NCI-H446 (cell line): ENCODE measurements at regions not wholly inside any gene's neighbourhood (a gene's known extent, or its start where the extent isn't known, plus 50 kb on each side); places are given as distances from the start of the nearest gene placed in this dataset.
"Not testable (repeated sequence)": the region's sequence is repeated elsewhere in the genome, so short reads cannot be mapped to it uniquely, and the experiment has no call there.

Experiments
- DNase-seq, 2 experiments: peaks; one replicate each; lab custom pipeline; 2025; lab: John Stamatoyannopoulos, UW

GRCh38 chr7:20466543-20467021, 135.9 kb downstream of the ITGB8 start:
- DNase-seq = no peak

GRCh38 chr7:20470082-20470481, 139.4 kb downstream of the ITGB8 start:
- DNase-seq = no peak

- DNase-seq = no peak
These were observed 140.0 kb downstream of the ITGB8 start for GRCh38 chr7:20470726-20471125.

DNA sequence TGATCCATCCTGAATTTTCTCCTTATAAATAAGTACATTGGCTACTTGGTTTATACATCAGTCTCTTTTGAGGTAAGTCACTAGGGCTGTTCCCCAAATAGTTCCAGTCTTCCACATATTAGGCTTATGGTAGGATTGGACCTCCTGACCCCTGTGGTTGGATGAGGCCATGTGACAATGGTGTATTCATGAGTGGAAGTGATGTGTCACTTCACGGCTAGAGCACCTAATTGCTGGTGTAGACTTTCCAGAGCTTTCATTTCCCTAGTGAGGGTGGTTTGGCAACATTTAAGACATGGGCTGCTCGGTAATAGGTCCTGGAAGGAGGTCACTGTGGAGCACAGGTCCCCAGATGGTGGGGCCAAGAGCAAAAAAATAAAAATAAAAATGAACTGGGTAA, 141.2 kb upstream of the ABCB5 start:
- no peak for DNase-seq

GRCh38 chr7:20475756-20476155, 139.7 kb upstream of the ABCB5 start:
- no peak for DNase-seq

- no peak for DNase-seq
These were observed 138.4 kb upstream of the ABCB5 start for GRCh38 chr7:20477067-20477466.

DNA sequence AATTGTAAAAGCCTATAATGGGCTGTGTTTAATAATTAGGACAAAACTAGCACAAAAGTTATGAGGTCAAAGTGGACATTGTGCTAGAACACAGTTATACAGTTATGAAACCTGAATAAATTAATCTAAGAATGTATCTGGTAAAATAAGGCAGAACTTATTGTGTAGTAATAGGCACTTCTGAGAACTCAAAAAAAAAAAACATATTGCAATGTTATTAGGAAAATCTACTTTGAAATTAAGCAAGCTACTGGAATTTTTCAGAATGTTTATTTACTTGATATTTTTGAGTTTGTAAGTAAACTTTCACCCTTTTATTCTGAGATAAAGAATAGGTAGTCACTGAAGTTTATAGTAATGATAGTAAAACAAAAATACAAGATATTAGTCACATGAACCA, 135.8 kb upstream of the ABCB5 start:
- no peak for DNase-seq

DNA sequence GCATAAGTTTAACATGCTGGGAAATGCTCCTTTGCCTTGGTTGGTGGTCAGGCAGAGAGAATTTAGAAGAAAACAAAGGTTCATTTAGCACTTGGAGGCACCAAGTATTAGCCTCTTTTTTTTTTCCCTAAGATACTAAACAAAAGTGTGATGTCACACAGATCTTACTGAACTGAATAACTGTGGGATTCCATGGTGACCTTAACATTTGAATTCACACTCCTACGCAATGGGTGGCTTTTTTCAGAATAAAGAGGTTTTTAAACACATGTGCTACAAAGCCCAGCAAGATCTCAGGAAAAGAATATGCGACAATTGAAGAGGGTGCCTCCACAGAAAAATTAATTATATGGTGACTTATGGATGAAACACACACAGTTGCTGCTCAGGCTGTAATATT, 133.4 kb upstream of the ABCB5 start:
- no peak for DNase-seq

GRCh38 chr7:20484356-20484755, 131.1 kb upstream of the ABCB5 start:
- DNase-seq = no peak

- no peak for DNase-seq
These were observed 126.6 kb upstream of the ABCB5 start for GRCh38 chr7:20488850-20489249.

GRCh38 chr7:20491284-20491683, 124.2 kb upstream of the ABCB5 start:
- no peak for DNase-seq

- DNase-seq = no peak
These were observed 120.9 kb upstream of the ABCB5 start for GRCh38 chr7:20494566-20494965.

GRCh38 chr7:20501473-20501872, 114.0 kb upstream of the ABCB5 start:
- DNase-seq = not testable (repeated sequence)

DNA sequence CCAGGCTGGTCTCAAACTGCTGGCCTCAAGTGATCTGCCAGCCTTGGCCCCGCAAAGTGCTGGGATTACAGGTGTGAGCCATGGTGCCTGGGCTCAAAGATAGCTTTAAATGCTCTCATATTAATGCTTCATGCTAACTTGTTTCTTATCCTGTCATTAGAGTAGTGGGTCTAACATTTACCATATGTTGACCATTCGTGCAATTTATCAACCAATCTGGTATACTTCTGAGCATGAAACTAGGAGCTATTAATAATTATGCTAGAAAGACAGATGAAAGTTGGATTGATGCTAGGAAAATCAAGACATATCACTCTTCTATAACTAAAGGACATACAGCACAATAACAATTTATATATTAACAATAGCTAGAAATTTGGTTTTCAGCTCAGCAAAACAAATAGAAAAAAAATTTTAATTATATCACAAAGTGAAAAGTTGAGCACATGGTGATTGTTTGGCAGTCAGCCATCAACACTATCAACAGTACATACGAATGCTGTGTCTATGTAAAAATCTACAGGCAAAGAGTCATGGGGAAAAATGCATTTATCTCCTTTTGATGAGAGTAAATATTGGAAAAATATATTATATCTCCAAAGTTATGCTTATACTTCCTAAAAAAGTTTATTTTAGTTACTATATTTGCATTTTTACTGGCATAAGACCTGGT, 112.1 kb upstream of the ABCB5 start:
- peak in 1 of 2 experiments; percentile 50 for DNase-seq

GRCh38 chr7:20504060-20504459, 111.4 kb upstream of the ABCB5 start:
- no peak for DNase-seq

- DNase-seq = no peak
These were observed 109.3 kb upstream of the ABCB5 start for GRCh38 chr7:20506175-20506574.

DNA sequence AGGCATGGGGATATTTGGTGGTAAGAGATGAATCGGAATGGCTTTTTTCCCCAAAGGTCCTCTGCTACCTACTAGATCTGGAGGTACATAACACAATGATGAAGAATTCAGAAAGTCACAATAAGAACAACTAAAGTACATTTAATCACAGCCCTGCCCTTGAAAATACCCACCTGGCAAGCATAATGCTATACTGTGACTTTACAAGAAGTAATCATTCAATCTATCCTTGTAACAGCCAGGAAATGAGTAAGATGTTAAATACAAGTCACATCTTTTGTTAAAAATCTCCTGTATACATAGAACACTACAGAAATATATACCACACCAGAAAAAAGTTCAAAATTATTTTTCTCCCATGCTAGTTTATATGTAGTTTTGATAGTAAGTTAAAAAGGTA, 108.3 kb upstream of the ABCB5 start:
- no peak for DNase-seq

DNA sequence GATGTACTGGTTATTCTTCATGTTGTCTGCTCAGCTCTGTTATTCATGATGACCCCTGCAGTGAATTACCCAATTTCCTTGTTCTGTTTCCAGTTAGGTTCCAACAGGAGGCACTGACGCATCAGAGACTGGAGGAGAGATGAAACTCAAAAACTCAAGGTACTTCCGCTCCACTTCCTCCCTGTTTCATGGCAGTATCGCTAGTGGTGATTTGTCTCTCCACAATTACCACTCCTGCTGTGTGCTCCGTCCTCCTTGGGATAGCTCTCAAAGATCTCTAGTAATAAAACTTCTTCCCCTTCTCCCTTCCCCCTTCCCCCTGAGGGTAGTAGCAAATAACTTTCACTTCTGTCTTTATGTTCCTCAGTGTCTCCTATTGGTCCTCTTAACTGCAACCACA, 107.4 kb upstream of the ABCB5 start:
- DNase-seq = peak in 1 of 2 experiments; percentile 35

DNA sequence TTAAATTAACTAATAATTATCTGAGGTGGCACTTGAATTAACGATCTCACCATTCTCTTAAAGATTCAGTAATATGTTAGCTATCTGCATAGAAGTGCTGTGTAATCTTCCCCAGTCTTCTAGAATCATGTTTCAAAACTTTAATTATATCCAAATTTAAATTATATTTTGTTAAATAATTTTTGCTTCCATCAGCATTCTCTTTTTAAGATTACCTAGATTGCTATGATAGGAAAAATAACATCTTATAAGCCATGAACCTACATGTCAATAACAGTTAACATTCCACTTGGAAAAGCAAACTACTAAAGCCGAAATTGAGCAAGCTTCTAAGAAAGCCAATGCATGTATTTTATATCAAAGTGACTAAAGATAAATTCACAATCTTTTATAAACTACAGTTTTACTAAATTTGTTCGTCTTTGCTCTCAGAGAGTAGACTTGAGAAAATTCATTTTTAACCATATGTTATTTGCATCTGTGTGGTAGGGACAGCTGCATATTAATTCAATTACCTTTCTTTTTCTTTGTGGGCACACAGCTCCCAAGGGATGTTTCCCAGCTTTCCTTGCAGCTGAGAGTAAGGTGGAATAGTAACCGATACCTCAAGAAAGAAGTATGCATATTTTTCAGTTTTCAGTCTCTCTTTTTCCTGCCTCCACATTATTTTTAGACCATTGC, 105.4 kb upstream of the ABCB5 start:
- DNase-seq = no peak

DNA sequence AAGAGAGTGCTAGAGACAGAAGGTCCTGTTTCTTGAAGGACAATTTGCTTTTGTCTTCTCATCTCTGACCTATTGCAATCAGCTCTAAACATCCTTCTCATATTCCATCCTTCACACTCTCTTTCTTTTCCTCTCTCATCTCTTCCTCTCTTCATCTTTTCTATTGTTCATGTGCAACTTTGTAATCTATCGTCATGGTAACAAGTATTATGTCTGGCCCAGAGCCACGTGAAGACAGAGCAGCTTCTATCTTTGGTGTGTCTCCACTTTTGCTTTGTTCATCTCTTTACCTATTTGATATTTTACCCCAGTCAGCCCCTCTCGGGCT, 104.9 kb upstream of the ABCB5 start:
- DNase-seq = no peak

- no peak for DNase-seq
These were observed 102.1 kb upstream of the ABCB5 start for GRCh38 chr7:20513341-20513740.

- no peak for DNase-seq
These were observed 101.6 kb upstream of the ABCB5 start for GRCh38 chr7:20513897-20514296.

- DNase-seq = peak; percentile 98 to 99
These were observed 101.1 kb upstream of the ABCB5 start for GRCh38 chr7:20514364-20514763.

DNA sequence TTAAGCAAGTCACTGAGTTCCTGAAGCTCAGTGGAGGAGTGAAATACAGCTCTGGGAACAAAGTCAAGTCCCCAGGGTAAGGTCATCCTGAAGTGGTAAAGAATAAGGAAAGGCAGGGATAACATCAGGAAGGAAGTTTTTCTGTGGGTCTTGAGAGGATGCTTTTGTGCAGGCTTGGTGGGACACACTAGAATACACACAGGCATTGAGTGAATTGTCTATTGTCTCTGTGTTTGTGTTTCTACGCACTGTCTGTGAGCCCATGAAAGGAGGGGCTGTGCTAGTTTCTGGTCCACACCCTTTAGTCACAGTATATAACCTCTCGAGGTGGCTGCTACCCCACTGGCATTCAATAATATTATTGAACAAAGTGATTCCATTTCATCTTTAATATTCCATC, 95.8 kb upstream of the ABCB5 start:
- DNase-seq = no peak
